Activated naive CD4-positive, alpha-beta T cell (primary cell): ENCODE measurements at regions not wholly inside any gene's neighbourhood (a gene's known extent, or its start where the extent isn't known, plus 50 kb on each side); places are given as distances from the start of the nearest gene placed in this dataset.

ENCODE experiments used
- DNase-seq, 4 experiments: peaks; one replicate each; lab custom pipeline; 2025; lab: John Stamatoyannopoulos, UW

GRCh38 chr2:150612957-150613710 is 125.7 kb upstream of the RND3 start:
- DNase-seq, result no peak

DNA sequence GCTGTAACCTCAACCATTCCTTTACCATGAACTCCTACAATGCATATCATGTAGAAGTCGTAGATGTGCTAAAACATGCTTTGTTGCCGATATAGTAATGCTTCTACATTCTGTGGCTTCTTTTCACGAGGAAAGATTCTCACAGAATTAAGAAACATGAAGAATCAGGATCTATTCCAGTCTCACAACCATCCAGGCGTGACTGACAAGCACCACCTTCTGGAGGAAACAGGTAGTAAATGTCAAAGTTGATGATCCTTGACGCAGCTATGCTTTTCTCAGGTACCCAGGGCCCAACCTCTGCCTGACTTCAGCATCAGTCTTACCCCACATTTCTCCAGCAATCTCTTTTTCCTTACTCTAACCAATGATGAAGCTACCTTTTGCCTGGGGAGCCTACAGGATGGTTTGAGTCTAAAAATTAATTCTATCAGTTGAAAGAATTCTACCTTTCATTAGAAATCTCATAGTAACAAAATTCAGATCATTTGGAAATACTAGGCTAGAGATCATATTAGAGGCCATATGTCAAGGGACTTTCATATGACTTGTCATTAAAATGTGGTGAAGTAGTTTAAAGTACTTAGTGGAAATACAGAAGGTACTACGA is 123.3 kb upstream of the RND3 start:
- DNase-seq, result no peak

DNA sequence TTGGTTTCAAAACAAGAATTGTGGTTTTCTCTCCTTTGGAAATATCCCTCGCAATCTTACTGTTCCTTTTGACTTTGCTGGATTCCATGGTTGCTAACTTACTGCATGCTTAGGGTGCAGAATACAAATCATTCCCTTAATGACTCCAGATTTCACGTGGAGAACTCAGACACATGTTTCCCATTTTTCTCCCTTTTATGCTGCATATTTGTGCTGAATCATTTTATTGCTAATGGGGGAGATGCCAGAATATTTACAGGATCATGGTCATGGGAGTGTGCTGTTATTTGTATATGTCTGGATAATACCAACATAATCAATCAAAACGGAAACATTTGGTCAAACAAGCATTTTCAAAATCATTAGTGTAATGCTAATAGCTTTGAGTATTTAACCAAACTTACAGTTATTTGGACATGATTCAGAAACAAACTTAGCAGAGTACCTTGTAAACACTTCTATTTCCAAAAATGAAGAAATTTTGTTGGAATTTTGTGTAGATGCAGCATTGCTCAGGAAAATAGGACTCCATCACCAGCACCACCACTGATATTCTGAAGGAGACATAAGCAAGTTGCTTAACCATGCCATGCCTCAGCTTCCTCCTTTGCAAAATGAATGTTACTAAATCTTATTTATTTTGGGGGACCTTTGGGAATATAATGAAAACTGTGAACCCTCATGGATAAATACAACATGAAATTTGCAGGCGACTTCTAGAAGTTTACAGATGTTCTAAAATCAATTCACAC is 122.5 kb upstream of the RND3 start:
- no peak for DNase-seq

DNA sequence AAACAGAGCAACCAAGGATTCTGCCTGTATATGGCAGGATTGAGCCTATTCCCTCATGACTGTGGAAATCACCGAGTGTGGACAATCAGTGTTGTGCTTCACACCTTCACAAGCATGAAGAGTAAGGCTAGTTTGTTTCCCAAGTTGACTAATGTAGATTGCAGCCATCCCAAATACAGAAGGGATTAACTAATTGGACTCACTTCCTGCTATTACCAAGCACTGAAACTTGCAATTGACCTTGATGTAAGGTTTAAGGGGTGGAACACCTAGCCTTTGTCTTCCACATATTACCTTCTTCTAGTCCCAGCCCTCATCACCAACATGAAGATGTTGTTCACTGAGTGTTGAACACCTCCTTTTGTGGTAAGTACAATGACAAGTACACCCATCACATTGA is 120.9 kb upstream of the RND3 start:
- no peak for DNase-seq

DNA sequence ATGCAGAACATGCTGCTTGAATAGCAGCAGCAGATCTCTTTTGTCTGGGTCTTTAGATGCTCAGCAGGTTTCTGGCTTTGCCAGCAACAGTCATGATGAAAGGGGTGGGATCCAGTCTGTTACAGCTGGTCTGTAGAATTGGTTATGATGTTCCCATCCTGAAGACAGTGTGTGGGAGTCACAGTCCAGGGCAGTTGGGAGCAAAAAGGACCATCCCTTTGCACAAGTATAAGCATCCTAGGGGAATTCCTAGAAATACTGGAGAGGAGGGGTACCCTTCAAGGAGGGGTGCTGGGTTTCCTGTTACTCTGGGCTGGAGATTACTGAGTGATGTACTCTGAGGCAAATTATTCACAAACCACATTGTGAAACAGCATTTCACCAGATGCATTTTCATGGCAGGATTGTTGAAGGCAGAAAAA is 119.9 kb upstream of the RND3 start:
- DNase-seq, result no peak

DNA sequence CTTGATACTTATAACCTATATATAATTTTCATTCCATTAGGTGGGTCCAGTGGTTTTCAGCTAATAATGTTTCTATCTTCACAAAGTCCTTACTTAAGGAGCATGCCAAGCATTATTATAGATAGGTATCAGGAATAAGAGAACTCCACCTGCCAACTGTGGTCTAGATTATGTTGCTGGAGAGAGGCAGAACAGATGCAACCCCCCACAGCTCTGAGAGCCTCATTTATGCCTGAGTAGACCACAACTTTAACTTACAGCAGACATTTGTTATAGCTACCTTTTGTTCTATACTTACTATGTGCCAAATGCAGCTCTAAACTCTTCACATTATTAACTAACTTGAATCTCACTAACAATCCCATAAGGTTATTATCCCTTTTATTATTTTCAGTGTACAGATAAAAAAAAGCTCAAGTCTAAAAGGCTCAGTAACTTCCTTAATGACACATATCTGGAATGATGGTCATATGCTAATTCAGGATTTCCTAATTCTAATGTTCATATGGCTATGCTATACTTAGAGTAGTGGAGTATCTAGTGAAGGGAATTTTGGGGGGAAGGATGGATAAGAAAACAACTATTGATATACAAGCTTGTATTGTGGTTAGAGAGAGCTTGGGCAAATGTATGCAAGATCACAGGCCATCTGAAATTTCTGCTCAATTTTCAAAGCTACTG is 119.1 kb upstream of the RND3 start:
- no peak for DNase-seq

DNA sequence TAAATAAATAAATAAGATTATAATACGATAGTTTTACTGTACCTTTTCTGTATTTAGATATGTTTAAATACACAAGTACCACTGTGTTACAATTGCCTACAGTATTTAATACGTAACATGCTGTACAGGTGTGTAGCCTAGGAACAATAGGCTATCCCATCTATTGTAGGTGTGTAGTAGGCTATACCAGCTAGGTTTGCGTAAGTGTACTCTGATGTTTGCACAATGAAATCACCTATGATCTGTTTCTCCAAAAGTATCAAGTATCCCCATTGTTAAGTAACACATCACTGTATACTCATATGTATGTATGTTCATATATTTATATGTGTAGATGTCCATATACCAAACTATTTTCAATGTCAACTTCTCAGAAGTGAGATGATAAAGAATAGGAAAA is 118.2 kb upstream of the RND3 start:
- no peak for DNase-seq

GRCh38 chr2:150601280-150602038 is 114.0 kb upstream of the RND3 start:
- DNase-seq, result no peak

DNA sequence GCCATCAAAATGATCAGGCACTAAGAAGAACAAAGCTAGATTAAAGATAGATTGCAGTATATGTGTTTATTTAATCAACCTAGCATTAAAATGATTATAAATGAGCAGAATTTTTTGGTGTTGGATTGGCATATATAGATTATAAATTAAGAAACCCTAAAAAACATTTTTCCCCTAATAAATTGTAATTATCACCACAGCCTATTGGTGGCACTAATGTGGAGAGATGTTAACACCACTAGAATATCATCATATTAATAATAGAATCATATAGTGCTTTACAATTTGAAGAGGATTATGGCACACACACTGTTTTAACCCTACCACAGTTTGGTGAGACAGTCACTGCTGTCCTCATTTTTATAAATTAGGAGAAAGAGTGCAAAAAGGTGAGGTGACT is 112.4 kb upstream of the RND3 start:
- DNase-seq, result no peak

DNA sequence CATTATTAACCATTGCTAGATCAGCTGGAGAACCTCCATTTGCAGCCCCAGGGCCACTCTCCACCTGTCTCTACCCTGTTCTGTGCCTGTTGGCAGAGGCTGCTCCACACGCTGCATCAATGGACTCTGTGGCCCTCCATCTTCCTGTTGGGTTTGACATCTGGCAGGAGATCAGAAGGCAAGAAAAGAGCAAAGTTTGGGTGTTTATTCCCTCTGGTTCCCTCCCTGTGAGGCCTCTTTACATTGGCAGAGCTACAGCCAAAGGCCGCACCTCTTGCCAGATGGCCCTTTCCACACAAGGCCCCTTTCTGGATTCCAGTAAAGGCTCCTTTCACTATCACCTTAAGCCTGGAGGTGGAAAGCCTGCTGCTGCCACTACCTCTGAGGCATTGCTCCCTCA is 110.9 kb upstream of the RND3 start:
- no peak for DNase-seq

- no peak for DNase-seq
These were observed 108.5 kb upstream of the RND3 start for GRCh38 chr2:150595803-150596470.

GRCh38 chr2:150594299-150594698 is 106.8 kb upstream of the RND3 start:
- no peak for DNase-seq

- no peak for DNase-seq
These were observed 104.2 kb upstream of the RND3 start for GRCh38 chr2:150591496-150592285.

- no peak for DNase-seq
These were observed 102.2 kb upstream of the RND3 start for GRCh38 chr2:150589681-150590080.

- DNase-seq, result no peak
These were observed 101.0 kb upstream of the RND3 start for GRCh38 chr2:150588506-150588870.

- no peak for DNase-seq
These were observed 100.4 kb upstream of the RND3 start for GRCh38 chr2:150587547-150588505.

- DNase-seq, result no peak
These were observed 99.4 kb upstream of the RND3 start for GRCh38 chr2:150586858-150587257.

DNA sequence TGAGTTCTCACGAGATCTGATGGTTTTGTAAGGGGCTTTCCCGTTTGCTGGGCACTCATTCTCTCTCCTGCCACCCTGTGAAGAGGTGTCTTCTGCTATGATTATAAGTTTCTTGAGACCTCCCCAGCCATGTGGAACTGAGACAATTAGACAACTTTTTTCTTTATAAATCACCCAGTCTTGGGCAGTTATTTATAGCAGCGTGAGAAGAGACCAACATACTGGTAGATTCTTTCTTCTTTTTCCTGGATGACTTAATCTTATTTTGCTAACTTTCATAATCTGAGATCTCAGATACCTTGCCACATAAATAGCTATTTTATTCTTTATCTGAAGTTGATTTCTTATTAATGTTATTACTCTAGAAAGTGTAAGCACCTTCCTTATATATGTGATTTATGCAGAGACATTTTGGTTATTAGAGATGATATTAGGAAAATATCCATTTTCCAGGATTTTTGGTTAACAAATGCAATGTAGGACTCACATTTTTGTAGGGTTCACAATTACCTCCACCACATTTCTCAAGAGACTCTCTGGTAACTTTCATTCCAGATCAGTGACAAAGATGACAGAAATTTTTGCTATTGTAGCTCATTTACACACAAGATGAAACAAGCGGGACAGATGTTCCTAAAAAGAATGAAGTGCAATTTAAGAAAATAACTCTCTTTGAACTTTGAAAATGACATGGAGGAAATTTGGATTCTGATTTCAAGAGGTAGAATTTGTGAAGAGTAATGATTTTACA is 97.9 kb upstream of the RND3 start:
- no peak for DNase-seq

DNA sequence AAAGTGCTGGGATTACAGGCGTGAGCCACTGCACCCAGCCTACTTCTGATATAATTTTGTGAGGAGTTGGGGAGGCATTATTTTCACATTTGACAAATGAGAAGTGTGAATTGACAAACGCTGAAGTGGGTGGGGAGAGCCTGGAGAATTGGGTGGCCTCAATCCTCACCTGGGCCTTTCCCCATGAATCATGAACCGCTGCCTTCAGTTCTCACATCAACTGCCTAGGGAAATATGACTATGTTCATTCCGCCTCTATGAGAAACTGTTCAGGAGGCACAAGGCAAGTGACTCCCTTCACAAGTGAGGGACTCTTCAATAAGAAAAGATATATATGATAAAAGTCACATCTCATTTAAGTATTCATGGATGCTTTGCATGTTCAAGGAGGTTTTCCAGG is 96.6 kb upstream of the RND3 start:
- DNase-seq, result no peak
